CD1c-positive myeloid dendritic cell (primary cell): ENCODE measurements at regions not wholly inside any gene's neighbourhood (a gene's known extent, or its start where the extent isn't known, plus 50 kb on each side); places are given as distances from the start of the nearest gene placed in this dataset.
A peak's percentile ranks its signal among the peaks of the same experiment; 100 is the strongest.

Experiments used
- DNase-seq: peaks from one replicate; pipeline ENCODE4 v3.0.0-alpha.2; 2016; ENCODE audit errors: extremely low spot score

DNA sequence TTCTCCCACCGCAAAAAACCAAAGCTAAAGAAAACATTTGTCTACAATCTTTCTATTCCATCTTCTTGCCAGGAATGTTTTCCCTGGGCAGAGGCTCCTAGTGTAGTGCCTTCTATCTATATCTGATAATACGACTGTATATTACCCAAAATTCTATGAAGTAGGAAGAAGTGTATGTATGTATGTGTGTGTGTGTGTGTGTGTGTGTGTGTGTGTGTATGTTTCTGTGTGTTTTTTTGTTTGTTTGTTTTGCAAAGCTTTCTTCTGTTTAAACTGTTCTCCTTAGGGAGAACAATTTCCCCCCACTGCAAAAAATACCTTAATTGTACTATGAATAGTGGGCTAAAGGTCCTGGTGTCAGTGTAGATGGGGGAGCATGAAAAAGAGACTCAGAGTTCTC, 312.6 kb upstream of the CITED2 start:
- no peak for DNase-seq

DNA sequence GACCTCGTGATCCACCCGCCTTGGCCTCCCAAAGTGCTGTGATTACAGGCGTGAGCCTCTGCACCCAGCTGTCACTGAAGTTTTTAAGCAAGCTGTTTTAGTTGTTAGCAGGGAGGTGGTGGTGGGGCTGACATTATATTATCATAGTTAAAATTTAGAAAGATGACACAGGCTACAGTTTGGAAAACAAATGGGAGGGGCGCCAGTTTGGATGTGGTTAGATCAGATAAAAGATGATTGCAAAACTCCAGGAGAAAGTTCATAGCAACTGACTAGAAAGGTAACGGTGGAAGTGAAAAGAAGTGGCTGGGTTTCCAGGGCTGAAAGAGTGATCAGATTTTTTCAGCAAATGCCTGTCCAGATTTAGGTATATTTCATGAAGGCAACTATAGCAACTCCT, 311.9 kb upstream of the CITED2 start:
- DNase-seq = no peak

DNA sequence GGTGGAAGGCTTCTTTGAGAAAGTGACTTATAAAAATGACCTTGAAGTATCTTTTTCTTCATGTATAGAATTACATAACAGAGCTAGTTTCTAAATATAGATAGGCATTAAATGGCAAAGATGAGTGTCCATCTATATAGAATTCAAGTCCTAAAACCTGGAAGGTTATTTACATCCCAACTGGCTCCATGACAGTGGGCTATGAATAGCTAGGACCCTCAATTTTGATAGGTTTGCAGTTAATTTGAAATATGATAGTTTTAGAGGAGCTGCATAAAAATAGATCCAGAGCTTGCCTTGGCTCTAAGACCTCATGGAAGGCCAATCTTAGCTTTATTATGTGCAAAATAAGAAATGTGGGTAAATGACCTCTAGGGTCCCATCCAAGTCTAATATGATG, 310.6 kb upstream of the CITED2 start:
- no peak for DNase-seq

DNA sequence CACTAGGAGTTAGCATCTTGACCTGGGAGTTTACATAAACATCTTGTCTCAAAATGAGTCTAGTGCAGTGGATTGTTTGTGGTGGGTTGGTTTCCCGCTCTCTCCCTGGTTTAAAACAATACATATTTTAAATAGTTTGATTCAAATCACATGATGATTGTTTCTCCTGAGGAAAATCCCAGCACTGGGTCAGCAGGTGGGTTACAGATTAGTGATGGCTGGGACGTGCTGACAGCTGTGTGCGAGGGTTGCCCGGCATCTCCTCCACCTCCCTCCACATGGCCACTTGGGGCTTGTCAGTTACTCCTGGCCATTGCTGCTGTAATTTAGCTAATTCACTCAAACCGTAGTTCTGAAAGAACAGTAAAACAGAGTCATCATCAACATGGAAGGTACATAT, 306.4 kb upstream of the CITED2 start:
- DNase-seq = no peak

DNA sequence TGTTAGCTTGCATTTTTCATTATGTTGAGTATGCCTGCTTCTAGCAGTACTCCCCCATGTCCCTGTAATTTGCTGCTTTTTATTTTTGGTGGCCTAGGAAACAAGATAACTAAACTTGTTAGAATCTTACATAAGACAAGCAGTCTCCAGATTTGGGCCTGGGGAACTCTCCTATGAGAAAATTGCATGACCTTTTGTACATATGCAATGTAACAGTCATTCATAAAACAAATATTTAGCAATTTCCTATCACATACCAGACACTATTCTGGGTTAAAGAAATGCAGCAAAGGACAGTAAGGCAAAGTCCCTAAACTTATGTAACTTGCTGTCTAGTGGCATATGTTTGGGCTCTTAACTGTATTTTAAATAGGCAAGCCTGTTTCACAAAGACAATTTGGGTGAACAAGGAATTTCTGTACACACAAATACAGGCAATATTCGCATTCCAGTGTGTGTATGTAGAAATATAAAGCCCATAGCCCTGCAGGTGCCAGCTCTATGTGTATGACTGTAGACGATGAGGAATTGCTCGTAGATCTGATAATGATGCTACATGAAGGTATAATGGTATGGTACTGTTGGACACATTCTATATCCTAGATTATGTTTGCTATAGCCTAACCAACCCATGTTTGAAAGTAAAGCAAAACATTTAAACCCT, 305.2 kb upstream of the CITED2 start:
- DNase-seq = no peak

DNA sequence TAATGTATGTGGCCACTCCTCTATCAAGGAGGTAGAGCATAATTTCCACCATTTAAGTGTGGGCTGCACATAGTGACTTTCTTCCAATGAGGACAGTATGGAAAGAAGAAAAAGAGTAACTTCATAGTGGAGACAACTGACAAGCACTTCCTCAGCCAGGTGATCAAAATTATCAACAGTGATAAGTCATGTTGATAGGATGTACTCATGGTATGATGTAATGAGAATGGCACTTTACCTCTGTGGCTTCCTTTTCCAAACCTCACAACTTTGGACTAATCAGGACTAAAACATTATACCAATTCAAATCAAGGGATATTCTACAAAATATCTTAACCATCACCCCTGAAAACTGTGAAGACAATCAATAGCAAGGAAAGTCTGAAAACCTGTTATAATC, 302.3 kb upstream of the CITED2 start:
- no peak for DNase-seq

- DNase-seq = no peak
Observed at GRCh38 chr6:139666284-139666683, 291.8 kb upstream of the CITED2 start.

DNA sequence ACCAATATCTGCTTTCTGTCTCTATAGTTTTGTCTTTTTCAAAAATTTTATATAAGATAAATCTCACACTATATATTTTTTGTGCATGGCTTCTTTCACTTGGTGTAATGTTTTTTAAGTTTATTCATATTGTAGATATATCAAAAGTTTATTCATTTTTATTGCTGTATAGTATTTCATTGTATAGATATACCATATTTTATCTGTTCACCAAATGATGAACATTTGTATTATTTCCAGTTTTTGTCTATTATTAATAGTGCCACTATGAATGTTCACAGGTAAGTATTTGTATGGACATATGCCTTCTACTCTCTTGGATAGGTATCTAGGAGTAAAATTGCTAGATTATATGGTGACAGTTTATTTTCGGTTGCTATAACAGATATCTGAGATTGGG, 289.5 kb upstream of the CITED2 start:
- no peak for DNase-seq

- no peak for DNase-seq
Observed at GRCh38 chr6:139659711-139660110, 285.3 kb upstream of the CITED2 start.

GRCh38 chr6:139659196-139659595, 284.7 kb upstream of the CITED2 start:
- no peak for DNase-seq

DNA sequence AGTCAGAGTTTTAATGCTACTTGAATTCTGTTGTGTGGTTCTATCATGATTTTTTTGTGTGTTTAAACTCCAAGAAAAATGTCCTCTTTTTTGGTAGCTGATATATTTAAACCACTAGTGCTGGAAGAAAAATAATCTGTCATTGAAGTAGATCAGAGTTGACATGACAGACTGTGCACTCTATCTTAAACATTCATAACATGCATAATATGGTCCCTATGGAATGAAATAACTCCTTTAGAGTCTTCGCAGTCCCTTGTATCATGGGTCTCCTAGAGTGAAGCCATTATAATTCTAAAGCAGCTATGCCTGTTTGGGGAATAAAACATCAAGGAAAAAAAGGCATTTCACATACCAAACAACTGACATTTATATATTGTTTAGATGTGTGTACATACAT, 282.7 kb upstream of the CITED2 start:
- no peak for DNase-seq

GRCh38 chr6:139655783-139656705, 281.6 kb upstream of the CITED2 start:
- DNase-seq = no peak

- DNase-seq = no peak
Observed at GRCh38 chr6:139654888-139655782, 280.7 kb upstream of the CITED2 start.

GRCh38 chr6:139654309-139654708, 279.9 kb upstream of the CITED2 start:
- DNase-seq = no peak

DNA sequence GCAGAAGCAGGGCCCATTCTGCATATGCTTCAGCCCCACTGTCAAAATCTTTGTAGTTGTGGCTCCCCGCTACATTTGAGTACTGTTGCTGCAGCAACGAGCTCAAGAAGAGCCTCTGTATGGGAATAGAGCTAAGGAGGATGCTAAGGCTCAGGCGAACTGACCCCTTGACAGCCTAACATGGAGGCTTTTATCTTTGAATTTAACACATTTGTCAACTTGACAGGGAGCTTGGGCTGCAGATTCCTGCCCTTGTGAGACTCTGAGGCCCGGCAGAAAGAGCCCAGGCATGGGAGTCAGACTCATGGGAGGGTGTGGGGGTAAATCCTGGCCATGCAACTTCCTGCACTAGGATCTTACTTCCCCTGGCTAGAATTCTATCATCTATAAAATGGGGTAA, 278.7 kb upstream of the CITED2 start:
- no peak for DNase-seq

- no peak for DNase-seq
Observed at GRCh38 chr6:139650941-139651340, 276.5 kb upstream of the CITED2 start.

GRCh38 chr6:139649732-139650131, 275.3 kb upstream of the CITED2 start:
- DNase-seq = peak; percentile 41

GRCh38 chr6:139649128-139649527, 274.7 kb upstream of the CITED2 start:
- DNase-seq = no peak

- peak; percentile 27 for DNase-seq
Observed at GRCh38 chr6:139648430-139649000, 274.1 kb upstream of the CITED2 start.

GRCh38 chr6:139647841-139648240, 273.4 kb upstream of the CITED2 start:
- no peak for DNase-seq

GRCh38 chr6:139647016-139647415, 272.6 kb upstream of the CITED2 start:
- DNase-seq = no peak

DNA sequence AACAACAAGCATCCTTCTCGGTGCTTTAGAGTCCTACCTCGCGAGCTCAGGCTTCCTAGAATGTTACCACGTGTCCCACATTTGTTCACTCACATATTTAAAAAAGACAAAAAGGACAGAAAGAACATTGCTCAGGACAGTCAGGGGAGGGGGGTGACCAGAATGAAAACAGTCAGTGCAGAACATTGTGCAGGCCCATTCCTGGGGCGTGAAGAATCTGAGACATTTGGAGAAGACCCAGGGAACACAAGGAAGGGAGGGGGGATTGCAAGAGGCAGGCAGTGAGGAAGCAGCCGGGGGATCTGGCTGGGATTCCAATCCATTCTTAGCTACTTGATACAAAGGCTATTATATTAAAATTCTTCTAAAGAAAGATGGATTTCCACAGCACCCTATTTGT, 270.4 kb upstream of the CITED2 start:
- DNase-seq = no peak
